Right ventricle myocardium inferior (tissue), 1 donor: ENCODE measurements at regions not wholly inside any gene's neighbourhood (a gene's known extent, or its start where the extent isn't known, plus 50 kb on each side); places are given as distances from the start of the nearest gene placed in this dataset.
"Not testable (repeated sequence)": the region's sequence is repeated elsewhere in the genome, so short reads cannot be mapped to it uniquely, and the experiment has no call there.

Experiments
- ATAC-seq: fragments of 200-7000 bp; cut with Tn5 transposase; one replicate; pipeline ENCODE4 v1.9.1; 2020; ENCODE audit warnings: mild to moderate bottlenecking, moderate library complexity
- DNase-seq: peaks from one replicate; pipeline ENCODE4 v3.0.0; 2021; ENCODE audit errors: missing footprints
- intact Hi-C: fragments of 100-400 bp; cut with DNase I; formaldehyde crosslinking; loops from one replicate; pipeline ENCODE4 v1.11.0; 2022
- donor health status: DM: no; HTN: yes; CAD: no; lungs with severe emphysema.

- DNase-seq (no peak), ATAC-seq (no peak)
- intact Hi-C loops, result no loop called here
Observed at GRCh38 chr11:109480251-109480650, 58.3 kb downstream of the C11orf87 start.

- intact Hi-C loops, result no loop called here
- no peak for DNase-seq
- no peak for ATAC-seq
Observed at GRCh38 chr11:109486129-109486528, 64.1 kb downstream of the C11orf87 start.

- no peak for DNase-seq
- ATAC-seq, result no peak
- intact Hi-C loops, result no loop called here
Observed at GRCh38 chr11:109490953-109491635, 69.1 kb downstream of the C11orf87 start.

- no peak for ATAC-seq
- intact Hi-C loops, result no loop called here
- no peak for DNase-seq
Observed at GRCh38 chr11:109506115-109506514, 84.1 kb downstream of the C11orf87 start.

GRCh38 chr11:109507331-109507730 lies 85.3 kb downstream of the C11orf87 start:
- ATAC-seq (no peak), DNase-seq (no peak)
- intact Hi-C loops, result no loop called here

- DNase-seq (no peak), ATAC-seq (no peak)
- intact Hi-C loops, result no loop called here
Observed at GRCh38 chr11:109507836-109508561, 86.0 kb downstream of the C11orf87 start.

GRCh38 chr11:109508943-109509342 lies 87.0 kb downstream of the C11orf87 start:
- intact Hi-C loops, result no loop called here
- ATAC-seq (no peak), DNase-seq (no peak)

- intact Hi-C loops, result no loop called here
- DNase-seq (no peak), ATAC-seq (no peak)
Observed at GRCh38 chr11:109510316-109510715, 88.3 kb downstream of the C11orf87 start.

GRCh38 chr11:109511598-109511997 lies 89.6 kb downstream of the C11orf87 start:
- ATAC-seq, result no peak
- intact Hi-C loops, result no loop called here

GRCh38 chr11:109512249-109512648 lies 90.3 kb downstream of the C11orf87 start:
- intact Hi-C loops, result no loop called here
- ATAC-seq, result no peak
- no peak for DNase-seq

More at GRCh38 chr11:109511598-109511997, 89.6 kb downstream of the C11orf87 start:
- no peak for DNase-seq

GRCh38 chr11:109512680-109513079 lies 90.7 kb downstream of the C11orf87 start:
- ATAC-seq (no peak), DNase-seq (no peak)
- intact Hi-C loops, result no loop called here

GRCh38 chr11:109514313-109515018 lies 92.5 kb downstream of the C11orf87 start:
- DNase-seq (no peak), ATAC-seq (no peak)
- intact Hi-C loops, result no loop called here

- no peak for ATAC-seq
- intact Hi-C loops, result no loop called here
- DNase-seq, result no peak
Observed at GRCh38 chr11:109519253-109519652, 97.3 kb downstream of the C11orf87 start.

GRCh38 chr11:109521571-109522086 lies 99.6 kb downstream of the C11orf87 start:
- ATAC-seq (no peak), DNase-seq (no peak)
- intact Hi-C loops, result no loop called here

GRCh38 chr11:109522116-109522755 lies 100.2 kb downstream of the C11orf87 start:
- ATAC-seq (no peak), DNase-seq (no peak)
- intact Hi-C loops, result no loop called here

- intact Hi-C loops, DNase-seq, ATAC-seq: not testable (repeated sequence)
Observed at GRCh38 chr11:109525636-109526035, 103.6 kb downstream of the C11orf87 start.

GRCh38 chr11:109526061-109526460 lies 104.1 kb downstream of the C11orf87 start:
- DNase-seq, result no peak
- intact Hi-C loops, result no loop called here
- no peak for ATAC-seq

- intact Hi-C loops, result no loop called here
- ATAC-seq (no peak), DNase-seq (no peak)
Observed at GRCh38 chr11:109526931-109527330, 104.9 kb downstream of the C11orf87 start.

GRCh38 chr11:109527496-109527895 lies 105.5 kb downstream of the C11orf87 start:
- intact Hi-C loops, result no loop called here
- ATAC-seq, result no peak
- DNase-seq, result no peak
